ENCODE measurements at regions not wholly inside any gene's neighbourhood (a gene's known extent, or its start where the extent isn't known, plus 50 kb on each side); places are given as distances from the start of the nearest gene placed in this dataset.

GRCh38 chr12:43115441-43116160 is 436.4 kb downstream of the ADAMTS20 start:
- no peaks in the 10 kb centered on the region for H3K4me1 ChIP-seq (ENCODE audit: insufficient read depth, low read length)
- H3K36me3 ChIP-seq (ENCODE audit: insufficient read depth, low read depth, low read length), result no peaks in the 10 kb centered on the region

GRCh38 chr12:43114316-43114715 is 437.7 kb downstream of the ADAMTS20 start:
- no peak overlapping the region for H3K9ac ChIP-seq (ENCODE audit: low read depth, low read length)
- no peak overlapping the region for H3K27ac ChIP-seq (ENCODE audit: low read length)
- H3K27me3 ChIP-seq (ENCODE audit: insufficient read depth, low read length), result no peaks in the 10 kb centered on the region
- no peaks in the 10 kb centered on the region for H3K9me3 ChIP-seq (ENCODE audit: insufficient read depth, low read depth, low read length)
- no peaks in the 10 kb centered on the region for H3K36me3 ChIP-seq (ENCODE audit: insufficient read depth, low read depth, low read length)
- no peak overlapping the region for H3K4me3 ChIP-seq (ENCODE audit: low read length)
- no peaks in the 10 kb centered on the region for H3K4me1 ChIP-seq (ENCODE audit: insufficient read depth, low read length)

More at GRCh38 chr12:43115441-43116160, 436.4 kb downstream of the ADAMTS20 start:
- H3K9ac ChIP-seq (ENCODE audit: low read depth, low read length), result no peak overlapping the region
- no peaks in the 10 kb centered on the region for H3K27me3 ChIP-seq (ENCODE audit: insufficient read depth, low read length)
- no peaks in the 10 kb centered on the region for H3K9me3 ChIP-seq (ENCODE audit: insufficient read depth, low read depth, low read length)
- H3K27ac ChIP-seq (ENCODE audit: low read length), result no peak overlapping the region
- no peak overlapping the region for H3K4me3 ChIP-seq (ENCODE audit: low read length)

- no peak overlapping the region for H3K9ac ChIP-seq (ENCODE audit: low read depth, low read length)
- H3K36me3 ChIP-seq (ENCODE audit: insufficient read depth, low read depth, low read length), result no peaks in the 10 kb centered on the region
- no peak overlapping the region for H3K27ac ChIP-seq (ENCODE audit: low read length)
- H3K4me3 ChIP-seq (ENCODE audit: low read length), result no peak overlapping the region
- no peaks in the 10 kb centered on the region for H3K4me1 ChIP-seq (ENCODE audit: insufficient read depth, low read length)
- H3K9me3 ChIP-seq (ENCODE audit: insufficient read depth, low read depth, low read length), result no peaks in the 10 kb centered on the region
- H3K27me3 ChIP-seq (ENCODE audit: insufficient read depth, low read length), result no peaks in the 10 kb centered on the region
Observed at GRCh38 chr12:43113616-43114015, 438.4 kb downstream of the ADAMTS20 start.

GRCh38 chr12:43113135-43113534 is 438.9 kb downstream of the ADAMTS20 start:
- Histone ChIP-seq H3K9ac (ENCODE audit: low read depth, low read length) (no peak overlapping the region), H3K4me1 (ENCODE audit: insufficient read depth, low read length) (no peaks in the 10 kb centered on the region), H3K4me3 (ENCODE audit: low read length) (no peak overlapping the region), H3K27me3 (ENCODE audit: insufficient read depth, low read length) (no peaks in the 10 kb centered on the region), H3K36me3 (ENCODE audit: insufficient read depth, low read depth, low read length) (no peaks in the 10 kb centered on the region), H3K27ac (ENCODE audit: low read length) (no peak overlapping the region), H3K9me3 (ENCODE audit: insufficient read depth, low read depth, low read length) (no peaks in the 10 kb centered on the region)

GRCh38 chr12:43112101-43112920 is 439.7 kb downstream of the ADAMTS20 start:
- no peak overlapping the region for H3K9ac ChIP-seq (ENCODE audit: low read depth, low read length)
- H3K36me3 ChIP-seq (ENCODE audit: insufficient read depth, low read depth, low read length), result no peaks in the 10 kb centered on the region

GRCh38 chr12:43111608-43112007 is 440.4 kb downstream of the ADAMTS20 start:
- H3K27me3 ChIP-seq (ENCODE audit: insufficient read depth, low read length), result no peaks in the 10 kb centered on the region
- H3K9ac ChIP-seq (ENCODE audit: low read depth, low read length), result no peak overlapping the region
- H3K36me3 ChIP-seq (ENCODE audit: insufficient read depth, low read depth, low read length), result no peaks in the 10 kb centered on the region
- no peaks in the 10 kb centered on the region for H3K9me3 ChIP-seq (ENCODE audit: insufficient read depth, low read depth, low read length)
- no peaks in the 10 kb centered on the region for H3K4me1 ChIP-seq (ENCODE audit: insufficient read depth, low read length)
- no peak overlapping the region for H3K4me3 ChIP-seq (ENCODE audit: low read length)
- no peak overlapping the region for H3K27ac ChIP-seq (ENCODE audit: low read length)

More at GRCh38 chr12:43112101-43112920, 439.7 kb downstream of the ADAMTS20 start:
- no peaks in the 10 kb centered on the region for H3K4me1 ChIP-seq (ENCODE audit: insufficient read depth, low read length)
- H3K27ac ChIP-seq (ENCODE audit: low read length), result no peak overlapping the region
- H3K27me3 ChIP-seq (ENCODE audit: insufficient read depth, low read length), result no peaks in the 10 kb centered on the region
- no peak overlapping the region for H3K4me3 ChIP-seq (ENCODE audit: low read length)
- no peaks in the 10 kb centered on the region for H3K9me3 ChIP-seq (ENCODE audit: insufficient read depth, low read depth, low read length)

GRCh38 chr12:43109631-43110345 is 442.2 kb downstream of the ADAMTS20 start:
- no peaks in the 10 kb centered on the region for H3K27me3 ChIP-seq (ENCODE audit: insufficient read depth, low read length)
- H3K4me3 ChIP-seq (ENCODE audit: low read length), result no peak overlapping the region
- H3K4me1 ChIP-seq (ENCODE audit: insufficient read depth, low read length), result peaks cover 2% of the 10 kb centered on the region; the same call in 1 of the 2 replicates
- H3K36me3 ChIP-seq (ENCODE audit: insufficient read depth, low read depth, low read length), result no peaks in the 10 kb centered on the region
- no peaks in the 10 kb centered on the region for H3K9me3 ChIP-seq (ENCODE audit: insufficient read depth, low read depth, low read length)
- H3K27ac ChIP-seq (ENCODE audit: low read length), result no peak overlapping the region
- H3K9ac ChIP-seq (ENCODE audit: low read depth, low read length), result no peak overlapping the region

- Histone ChIP-seq H3K4me1 (ENCODE audit: insufficient read depth, low read length) (peaks cover 9% of the 10 kb centered on the region), H3K27ac (ENCODE audit: low read length) (no peak overlapping the region), H3K9me3 (ENCODE audit: insufficient read depth, low read depth, low read length) (no peaks in the 10 kb centered on the region), H3K9ac (ENCODE audit: low read depth, low read length) (no peak overlapping the region), H3K36me3 (ENCODE audit: insufficient read depth, low read depth, low read length) (no peaks in the 10 kb centered on the region), H3K27me3 (ENCODE audit: insufficient read depth, low read length) (no peaks in the 10 kb centered on the region), H3K4me3 (ENCODE audit: low read length) (no peak overlapping the region)
Observed at GRCh38 chr12:43108656-43109055, 443.3 kb downstream of the ADAMTS20 start.

- Histone ChIP-seq H3K36me3 (ENCODE audit: insufficient read depth, low read depth, low read length) (no peaks in the 10 kb centered on the region), H3K27ac (ENCODE audit: low read length) (no peak overlapping the region), H3K4me3 (ENCODE audit: low read length) (no peak overlapping the region), H3K9ac (ENCODE audit: low read depth, low read length) (no peak overlapping the region), H3K4me1 (ENCODE audit: insufficient read depth, low read length) (peaks cover 9% of the 10 kb centered on the region), H3K9me3 (ENCODE audit: insufficient read depth, low read depth, low read length) (no peaks in the 10 kb centered on the region), H3K27me3 (ENCODE audit: insufficient read depth, low read length) (no peaks in the 10 kb centered on the region)
Observed at GRCh38 chr12:43107026-43107775, 444.8 kb downstream of the ADAMTS20 start.

- Histone ChIP-seq H3K27me3 (ENCODE audit: insufficient read depth, low read length) (no peaks in the 10 kb centered on the region), H3K9me3 (ENCODE audit: insufficient read depth, low read depth, low read length) (no peaks in the 10 kb centered on the region), H3K4me1 (ENCODE audit: insufficient read depth, low read length) (peaks cover 9% of the 10 kb centered on the region), H3K4me3 (ENCODE audit: low read length) (no peak overlapping the region), H3K9ac (ENCODE audit: low read depth, low read length) (no peak overlapping the region), H3K36me3 (ENCODE audit: insufficient read depth, low read depth, low read length) (no peaks in the 10 kb centered on the region), H3K27ac (ENCODE audit: low read length) (no peak overlapping the region)
Observed at GRCh38 chr12:43106355-43106754, 445.6 kb downstream of the ADAMTS20 start.

- no peaks in the 10 kb centered on the region for H3K27me3 ChIP-seq (ENCODE audit: insufficient read depth, low read length)
- H3K4me3 ChIP-seq (ENCODE audit: low read length), result no peak overlapping the region
- no peaks in the 10 kb centered on the region for H3K9me3 ChIP-seq (ENCODE audit: insufficient read depth, low read depth, low read length)
- no peaks in the 10 kb centered on the region for H3K36me3 ChIP-seq (ENCODE audit: insufficient read depth, low read depth, low read length)
- no peak overlapping the region for H3K27ac ChIP-seq (ENCODE audit: low read length)
- peaks cover 9% of the 10 kb centered on the region for H3K4me1 ChIP-seq (ENCODE audit: insufficient read depth, low read length)
- no peak overlapping the region for H3K9ac ChIP-seq (ENCODE audit: low read depth, low read length)
Observed at GRCh38 chr12:43105426-43105981, 446.5 kb downstream of the ADAMTS20 start.
